Chondrocyte (in vitro differentiated cells): ENCODE measurements at regions not wholly inside any gene's neighbourhood (a gene's known extent, or its start where the extent isn't known, plus 50 kb on each side); places are given as distances from the start of the nearest gene placed in this dataset.

Experiments used
- DNase-seq: peaks from one replicate; pipeline ENCODE4 v3.0.0; 2021; ENCODE audit warnings: mixed read lengths, low spot score
- H3K27ac Mint-ChIP-seq: one replicate; pipeline ENCODE4 v1.8.0; 2021; ENCODE audit warnings: mild to moderate bottlenecking, moderate library complexity, mixed read lengths; ENCODE audit not compliant: unreplicated experiment
- H3K27me3 Mint-ChIP-seq: 2 replicates; pipeline ENCODE4 v1.8.0; 2021; ENCODE audit warnings: low read depth, mixed read lengths
- H3K36me3 Mint-ChIP-seq: 2 replicates; pipeline ENCODE4 v1.8.0; 2021; ENCODE audit warnings: low read depth, mixed read lengths
- H3K4me1 Mint-ChIP-seq: 2 replicates; pipeline ENCODE4 v1.8.0; 2021; ENCODE audit warnings: low read depth, mild to moderate bottlenecking, mixed read lengths
- H3K4me3 Mint-ChIP-seq: one replicate; pipeline ENCODE4 v1.8.0; 2021; ENCODE audit warnings: mild to moderate bottlenecking, moderate library complexity, mixed read lengths; ENCODE audit not compliant: unreplicated experiment
- H3K9me3 Mint-ChIP-seq: 2 replicates; pipeline ENCODE4 v1.8.0; 2021; ENCODE audit warnings: low read depth, mixed read lengths
- CTCF ChIP-seq: fragments of 200-600 bp; sonication (generic); IDR thresholded peaks from 2 replicates; pipeline ENCODE4 v1.5.0; 2021; ENCODE audit warnings: antibody characterized with exemption, mild to moderate bottlenecking, moderate library complexity

- Mint-ChIP-seq H3K36me3 (peaks cover 2% of the 10 kb centered on the region), H3K4me3 (no peak overlapping the region), H3K4me1 (peaks cover 4% of the 10 kb centered on the region), H3K27ac (no peak overlapping the region), H3K27me3 (peaks cover 27% of the 10 kb centered on the region), H3K9me3 (peaks cover 3% of the 10 kb centered on the region)
- no peak for DNase-seq
- TF ChIP-seq CTCF: no peak
Measured at GRCh38 chr13:95392597-95392996, 91.3 kb upstream of the ABCC4 start.

- Mint-ChIP-seq H3K4me1 (peaks cover 3% of the 10 kb centered on the region), H3K4me3 (peak overlapping the region; percentile 75), H3K27me3 (peaks cover 10% of the 10 kb centered on the region), H3K9me3 (no peaks in the 10 kb centered on the region), H3K36me3 (no peaks in the 10 kb centered on the region), H3K27ac (no peak overlapping the region)
- no peak for TF ChIP-seq CTCF
- DNase-seq: no peak
Measured at GRCh38 chr13:95403349-95404140, 102.3 kb upstream of the ABCC4 start.

GRCh38 chr13:95404141-95404882, 103.1 kb upstream of the ABCC4 start:
- DNase-seq: no peak
- H3K27me3 Mint-ChIP-seq: peaks cover 10% of the 10 kb centered on the region
- TF ChIP-seq CTCF: peak; percentile 99
- H3K9me3 Mint-ChIP-seq: no peaks in the 10 kb centered on the region
- peaks cover 3% of the 10 kb centered on the region for H3K4me1 Mint-ChIP-seq
- H3K27ac Mint-ChIP-seq: no peak overlapping the region
- H3K4me3 Mint-ChIP-seq: peak overlapping the region; percentile 75
- H3K36me3 Mint-ChIP-seq: no peaks in the 10 kb centered on the region

GRCh38 chr13:95406176-95406575, 104.9 kb upstream of the ABCC4 start:
- Mint-ChIP-seq H3K27ac (no peak overlapping the region), H3K4me3 (no peak overlapping the region), H3K4me1 (peaks cover 3% of the 10 kb centered on the region), H3K9me3 (no peaks in the 10 kb centered on the region), H3K36me3 (no peaks in the 10 kb centered on the region), H3K27me3 (peaks cover 10% of the 10 kb centered on the region)
- no peak for DNase-seq
- TF ChIP-seq CTCF: no peak

- Mint-ChIP-seq H3K4me3 (no peak overlapping the region), H3K4me1 (no peaks in the 10 kb centered on the region), H3K27ac (no peak overlapping the region), H3K27me3 (no peaks in the 10 kb centered on the region), H3K9me3 (peaks cover 4% of the 10 kb centered on the region), H3K36me3 (no peaks in the 10 kb centered on the region)
- no peak for DNase-seq
- TF ChIP-seq CTCF: no peak
Measured at GRCh38 chr13:95411428-95412040, 110.3 kb upstream of the ABCC4 start.
